HL-60 (cell line): ENCODE measurements at regions not wholly inside any gene's neighbourhood (a gene's known extent, or its start where the extent isn't known, plus 50 kb on each side); places are given as distances from the start of the nearest gene placed in this dataset.

Experiments used
- CTCF ChIP-seq: IDR thresholded peaks from one replicate; pipeline ENCODE4 v1.5.1; 2011; ENCODE audit warnings: low read length, control low read depth, inconsistent platforms; ENCODE audit not compliant: insufficient read depth
- GABPA ChIP-seq: IDR thresholded peaks from 2 replicates; pipeline ENCODE4 v1.6.1; 2012; ENCODE audit warnings: low read depth
- POLR2AphosphoS5 ChIP-seq: IDR thresholded peaks from 2 replicates; pipeline ENCODE4 v1.6.1; 2012; ENCODE audit warnings: low read depth
- REST ChIP-seq: IDR thresholded peaks from 2 replicates; pipeline ENCODE4 v1.6.1; 2012; ENCODE audit warnings: low read depth; ENCODE audit not compliant: insufficient replicate concordance

GRCh38 chr5:117039035-117039434, 464.4 kb upstream of the SEMA6A start:
- no peak for TF ChIP-seq CTCF
- no peak for TF ChIP-seq REST
- TF ChIP-seq POLR2AphosphoS5: no peak
- TF ChIP-seq GABPA: no peak
